ENCODE measurements at regions not wholly inside any gene's neighbourhood (a gene's known extent, or its start where the extent isn't known, plus 50 kb on each side); places are given as distances from the start of the nearest gene placed in this dataset.

GRCh38 chr15:81475471-81475870 lies 101.5 kb upstream of the TMC3 start:
- TF ChIP-seq CTCF (IDR thresholded peaks at IDR 0.05) (no peak), POLR2AphosphoS5 (IDR thresholded peaks at IDR 0.05) (no peak), POLR2A (IDR thresholded peaks at IDR 0.05) (no peak)

All from breast epithelium (tissue), 3 donors.